ENCODE measurements at regions not wholly inside any gene's neighbourhood (a gene's known extent, or its start where the extent isn't known, plus 50 kb on each side); places are given as distances from the start of the nearest gene placed in this dataset.

DNA sequence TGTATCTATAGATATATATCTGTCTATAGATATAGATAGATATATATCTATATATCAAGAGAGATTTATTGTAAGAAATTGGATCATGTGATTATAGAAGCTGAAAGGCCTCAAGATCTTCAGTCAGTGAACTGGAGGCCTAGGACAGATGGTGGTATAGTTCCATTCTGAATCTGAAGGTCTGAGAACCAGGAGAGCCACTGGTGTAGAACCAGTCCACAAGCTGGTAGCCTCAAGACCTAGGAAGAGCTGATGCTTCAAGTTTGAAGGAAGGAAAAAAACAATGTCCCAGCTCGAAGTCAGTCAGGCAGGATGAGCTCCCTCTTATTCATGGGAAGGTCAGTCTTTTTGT, 213.2 kb upstream of the JUN start:
- DNase-seq (ENCODE audit: low read depth), result no peak

DNA sequence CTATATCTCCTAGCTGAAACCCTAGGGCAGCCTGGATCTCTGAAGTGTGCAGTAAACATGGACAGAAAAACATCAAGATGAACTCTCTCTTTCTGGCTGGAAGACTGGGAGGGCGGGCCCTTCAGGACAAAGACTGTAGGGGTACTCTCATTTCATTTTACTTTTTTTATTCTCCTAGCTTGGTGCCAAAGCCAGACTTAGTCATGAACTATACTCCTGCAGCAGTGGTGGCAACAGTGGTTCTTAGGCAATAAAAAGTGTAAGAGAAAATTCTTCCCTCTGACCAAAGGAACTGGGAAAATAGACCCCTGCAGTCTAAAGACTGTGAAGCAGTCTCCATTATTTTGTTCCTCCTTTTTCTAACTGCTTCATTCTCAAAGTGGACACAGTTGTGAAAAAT, 213.8 kb upstream of the JUN start:
- DNase-seq (ENCODE audit: low read depth), result peak; percentile 22

DNA sequence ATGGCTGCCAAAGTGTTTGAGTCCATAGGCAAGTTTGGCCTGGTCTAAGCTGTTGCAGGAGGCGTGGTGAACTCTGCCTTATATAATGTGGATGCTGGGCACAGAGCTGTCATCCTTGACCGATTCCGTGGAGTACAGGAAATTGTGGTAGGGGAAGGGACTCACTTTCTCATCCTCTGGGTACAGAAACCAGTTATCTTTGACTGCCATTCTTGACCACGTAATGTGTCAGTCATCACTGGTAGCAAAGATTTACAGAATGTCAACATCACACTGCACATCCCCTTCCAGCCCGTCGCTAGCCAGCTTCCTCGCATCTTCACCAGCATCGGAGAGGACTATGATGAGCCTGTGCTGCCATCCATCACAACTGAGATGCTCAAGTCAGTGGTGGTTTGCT, 215.8 kb upstream of the JUN start:
- DNase-seq (ENCODE audit: low read depth), result no peak

GRCh38 chr1:59004755-59005154, 220.9 kb upstream of the JUN start:
- no peak for DNase-seq (ENCODE audit: low read depth)

DNA sequence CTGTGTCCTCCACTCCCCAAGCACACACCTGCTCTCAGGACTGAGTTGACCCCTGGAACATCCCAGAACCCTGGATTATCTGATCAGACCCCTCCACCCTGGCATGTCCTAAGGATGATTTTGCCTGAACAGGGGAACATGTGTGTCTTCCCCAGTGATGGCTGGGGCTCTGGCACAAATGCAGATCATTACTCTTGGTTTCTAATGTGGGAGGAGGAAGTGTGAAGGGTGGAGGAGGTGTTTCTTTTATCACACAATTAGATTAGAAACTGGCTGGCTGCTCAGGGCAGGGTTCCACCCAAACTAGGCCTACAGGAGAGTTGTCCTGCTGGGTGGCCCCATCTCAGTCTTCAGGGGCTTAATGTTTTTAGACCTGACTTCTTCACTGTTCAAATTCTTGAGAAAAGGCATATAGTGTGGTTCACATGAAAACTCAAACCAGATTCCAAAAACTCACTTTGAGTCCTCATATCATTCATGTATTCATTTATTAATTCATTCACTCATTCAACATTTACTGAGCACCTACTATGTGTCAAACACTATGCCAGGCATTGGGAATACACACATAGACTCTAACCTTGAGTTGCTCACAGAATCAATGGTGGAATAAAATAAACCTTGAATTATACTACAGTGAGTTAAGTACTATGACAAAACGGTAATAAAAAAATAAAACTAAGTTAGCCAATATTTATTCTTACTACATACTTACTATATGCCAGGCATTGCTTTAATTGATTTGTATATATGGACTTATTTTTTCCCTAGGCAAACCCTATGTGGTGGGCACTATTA, 221.8 kb upstream of the JUN start:
- DNase-seq (ENCODE audit: low read depth), result no peak

DNA sequence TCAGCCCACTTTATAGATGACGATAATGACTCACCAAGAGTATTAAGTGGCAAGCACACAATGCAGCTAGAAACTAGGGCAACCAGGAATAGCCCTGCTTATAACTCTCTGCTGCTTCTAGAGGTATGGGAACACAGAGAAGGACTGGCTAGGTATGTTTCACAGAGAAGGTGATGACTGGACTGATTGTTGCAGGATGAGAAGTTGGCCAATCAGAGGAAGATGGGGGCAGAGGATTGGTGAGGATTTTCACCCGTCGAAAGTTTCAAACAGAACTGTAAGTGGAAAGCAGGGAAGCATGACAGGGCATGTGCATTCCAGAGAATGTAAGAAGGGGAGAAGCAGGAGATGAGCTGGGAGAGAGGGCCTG, 222.4 kb upstream of the JUN start:
- DNase-seq (ENCODE audit: low read depth), result no peak

DNA sequence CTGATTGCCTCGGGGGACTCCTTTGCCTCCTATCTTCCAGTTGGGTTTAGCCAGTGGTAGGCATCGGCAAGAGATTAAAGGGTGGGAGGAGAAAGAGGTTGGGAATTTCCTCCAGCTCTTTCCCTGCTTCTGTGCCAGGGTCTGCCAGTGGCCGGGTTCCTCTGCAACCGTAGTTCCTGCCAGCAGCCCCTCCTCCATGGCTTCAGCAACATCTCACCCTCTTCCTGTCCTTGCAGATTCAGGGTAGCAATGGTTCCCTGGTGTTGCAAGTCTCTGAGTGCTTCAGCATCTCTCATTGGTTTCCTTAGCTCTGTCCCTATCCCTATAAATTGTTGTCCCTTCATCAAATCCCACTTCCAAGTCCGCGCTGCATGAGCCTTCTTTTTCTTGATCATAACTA, 223.1 kb upstream of the JUN start:
- DNase-seq (ENCODE audit: low read depth), result no peak

DNA sequence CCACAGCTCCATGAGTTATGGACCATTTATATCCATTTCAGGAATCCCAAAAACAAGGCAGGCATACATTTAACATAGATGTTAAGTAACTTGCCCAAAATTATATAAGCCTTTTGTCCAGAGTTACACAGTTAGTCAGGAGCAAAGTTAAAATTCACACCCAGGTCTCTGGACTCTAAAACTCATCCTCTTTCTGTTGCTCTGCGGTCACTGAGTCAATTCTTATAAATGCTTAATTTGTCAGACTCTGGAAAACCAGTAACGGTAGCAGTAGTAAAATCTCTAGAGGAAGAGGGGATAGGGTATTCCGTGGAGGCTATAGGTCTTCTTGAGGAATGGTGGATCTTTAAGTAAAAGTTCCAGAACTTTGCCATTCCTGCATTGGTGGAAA, 223.6 kb upstream of the JUN start:
- no peak for DNase-seq (ENCODE audit: low read depth)

DNA sequence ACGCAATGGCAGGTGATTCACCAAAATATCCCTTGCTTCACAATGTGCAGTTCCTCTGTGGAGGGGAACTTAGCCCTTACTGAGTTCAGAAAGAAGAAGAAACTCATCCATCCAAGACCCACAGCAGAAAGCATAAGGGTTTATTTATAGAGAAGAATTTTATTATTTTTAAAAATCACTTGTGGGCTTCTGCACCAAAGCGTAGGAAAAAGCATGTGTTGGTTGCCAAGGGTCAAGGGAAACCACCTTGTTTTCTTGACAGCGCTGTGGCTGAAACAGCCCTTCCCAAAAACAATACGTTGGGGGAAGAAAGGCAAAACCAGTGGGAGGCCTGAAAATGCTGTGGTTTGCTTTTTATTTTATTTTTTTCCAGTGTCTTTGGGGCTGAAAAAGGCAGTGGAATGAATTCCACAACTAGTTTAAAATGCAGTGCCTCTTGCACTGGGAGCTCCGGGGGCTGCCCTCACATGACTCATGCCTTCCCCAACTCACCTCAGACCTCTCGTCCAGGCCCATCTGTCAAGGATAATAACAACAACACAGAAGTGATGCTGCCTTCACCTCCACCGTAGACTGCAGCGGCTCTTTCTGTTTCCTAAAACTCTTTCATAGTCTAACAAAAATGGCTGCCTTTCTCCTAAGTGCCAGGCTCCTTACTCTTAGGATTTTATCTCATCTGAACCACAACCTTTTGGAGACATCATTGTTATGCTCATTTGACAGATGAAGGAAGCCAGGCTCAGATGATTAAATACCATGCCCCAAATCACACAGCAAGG, 224.2 kb upstream of the JUN start:
- no peak for DNase-seq (ENCODE audit: low read depth)

DNA sequence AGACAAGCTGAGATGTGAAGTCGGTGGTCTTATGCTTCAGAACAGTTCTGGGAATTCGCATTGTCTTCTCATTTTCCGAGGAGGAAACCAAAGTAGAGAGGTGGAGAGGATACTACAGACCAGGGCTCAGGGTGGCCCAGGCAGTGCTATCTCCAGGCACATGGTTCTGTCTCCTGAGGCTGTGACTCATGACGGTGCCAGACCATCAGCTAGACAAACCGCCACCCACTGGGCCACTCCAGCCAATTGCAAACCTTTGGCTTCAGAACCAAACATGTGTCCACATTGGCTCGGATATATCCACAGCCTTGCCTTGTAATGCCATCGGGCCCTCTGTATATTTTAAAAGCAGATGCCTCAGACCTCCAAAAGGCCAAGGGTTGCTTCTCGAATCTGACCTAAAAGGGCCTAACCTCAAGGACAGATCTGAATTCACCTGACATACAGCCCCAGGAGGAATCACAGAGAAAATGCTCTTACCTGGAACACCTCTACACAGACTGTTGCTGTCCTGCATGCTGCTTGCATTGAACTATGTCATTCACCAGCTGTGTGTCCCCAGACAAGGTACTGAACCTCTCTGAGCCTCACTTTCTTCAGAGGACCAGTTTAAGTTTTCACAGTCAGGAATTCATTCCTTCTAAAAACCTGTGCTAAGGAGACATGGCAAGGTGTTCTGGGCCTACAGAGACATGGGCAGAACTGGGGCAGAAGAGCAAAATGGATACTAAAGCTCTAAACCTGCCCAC, 224.9 kb upstream of the JUN start:
- peak; percentile 35 for DNase-seq (ENCODE audit: low read depth)

- DNase-seq (ENCODE audit: low read depth), result no peak
Observed at GRCh38 chr1:59011663-59012062, 227.8 kb upstream of the JUN start.

GRCh38 chr1:59012378-59012777, 228.5 kb upstream of the JUN start:
- DNase-seq (ENCODE audit: low read depth), result no peak

- DNase-seq (ENCODE audit: low read depth), result peak; percentile 48
Observed at GRCh38 chr1:59013276-59013927, 229.6 kb upstream of the JUN start.

GRCh38 chr1:59013928-59014279, 230.1 kb upstream of the JUN start:
- no peak for DNase-seq (ENCODE audit: low read depth)

GRCh38 chr1:59014827-59015226, 231.0 kb upstream of the JUN start:
- DNase-seq (ENCODE audit: low read depth), result no peak

DNA sequence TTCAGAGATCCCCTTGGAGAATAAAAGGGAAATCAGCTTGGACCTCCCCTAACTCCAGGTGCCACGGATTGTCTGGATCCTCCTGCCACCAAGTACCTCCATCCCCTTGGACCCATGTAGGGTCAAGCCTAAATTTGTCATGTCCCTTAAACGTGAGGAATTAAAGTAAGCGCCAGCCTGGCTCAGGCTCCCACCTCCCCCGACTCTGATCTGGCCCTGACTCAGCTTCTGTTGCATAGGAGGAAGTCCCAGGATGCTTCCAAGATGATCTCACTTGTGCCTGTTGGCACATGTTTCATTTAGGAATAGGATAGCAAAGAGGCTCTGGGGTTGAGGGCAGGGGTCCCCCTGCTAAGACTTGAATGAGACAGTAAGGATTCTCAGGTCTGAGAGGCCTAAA, 231.9 kb upstream of the JUN start:
- DNase-seq (ENCODE audit: low read depth), result peak; percentile 38

DNA sequence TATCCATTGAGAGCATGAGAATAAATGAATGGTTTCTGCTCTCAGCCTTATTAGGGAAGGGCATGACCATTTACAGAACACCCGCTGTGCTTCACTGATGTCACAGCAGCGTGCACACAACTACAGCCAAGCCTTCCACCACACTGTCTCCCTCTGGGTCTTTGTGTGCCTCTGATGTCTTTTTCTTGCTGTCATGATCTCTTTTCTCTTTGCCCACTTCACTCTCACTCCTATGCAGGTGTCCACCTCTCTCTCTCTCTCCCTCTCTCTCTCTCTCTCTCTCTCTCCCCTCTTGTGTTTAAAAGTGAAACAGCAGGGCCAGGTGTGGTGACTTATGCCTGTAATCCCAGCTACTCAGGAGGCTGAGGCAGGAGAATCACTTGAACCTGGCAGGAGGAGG, 232.5 kb upstream of the JUN start:
- DNase-seq (ENCODE audit: low read depth), result no peak

- no peak for DNase-seq (ENCODE audit: low read depth)
Observed at GRCh38 chr1:59017501-59018231, 233.8 kb upstream of the JUN start.

DNA sequence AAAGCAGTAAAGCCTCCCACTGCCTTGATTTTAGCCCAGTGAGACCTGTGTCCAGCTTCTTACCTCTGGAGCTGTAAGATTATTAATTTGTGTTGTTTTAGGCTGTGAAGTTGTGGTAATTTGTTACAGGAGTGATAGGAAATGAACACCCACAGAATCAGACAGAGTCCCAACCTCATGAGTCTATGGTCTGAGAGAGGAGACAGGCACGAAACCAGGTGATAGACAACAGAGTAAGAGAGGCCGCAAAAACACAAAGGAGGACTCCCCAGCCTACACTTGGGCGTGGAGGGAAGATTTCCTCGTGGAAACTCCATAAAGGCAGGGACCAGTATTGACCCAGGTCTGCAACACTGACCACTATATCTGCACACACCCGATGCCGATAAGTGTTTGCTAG, 234.6 kb upstream of the JUN start:
- no peak for DNase-seq (ENCODE audit: low read depth)

DNA sequence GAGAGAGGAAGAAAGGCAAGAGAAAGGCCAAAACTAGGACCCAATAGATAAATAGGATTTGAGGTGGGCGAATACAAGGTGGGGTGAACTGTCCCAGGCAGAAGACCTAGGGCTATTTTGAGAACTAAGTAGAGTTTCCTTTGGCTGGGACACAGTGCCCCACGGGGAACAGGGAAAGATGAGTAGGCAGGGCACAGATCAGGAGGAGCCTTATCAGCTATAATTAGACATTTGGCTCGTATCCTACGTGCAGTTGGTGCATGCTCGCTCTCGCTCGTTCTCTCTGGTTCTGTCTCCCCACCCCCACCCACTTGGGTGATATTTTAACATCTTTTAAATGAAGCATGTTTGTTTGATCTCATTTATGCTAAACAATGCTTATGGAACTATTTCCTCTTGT, 235.0 kb upstream of the JUN start:
- DNase-seq (ENCODE audit: low read depth), result peak; percentile 72

All from myocyte (in vitro differentiated cells).